VCaP (cell line): ENCODE measurements at regions not wholly inside any gene's neighbourhood (a gene's known extent, or its start where the extent isn't known, plus 50 kb on each side); places are given as distances from the start of the nearest gene placed in this dataset.

Source experiments
- H3K27ac ChIP-seq: fragments of 450-650 bp; 2 replicates; pipeline ENCODE4 v1.5.1; 2017
- TF ChIP-seq, protein P1 (sequence below): fragments of 450-650 bp; conservative IDR thresholded peaks from 2 replicates; pipeline ENCODE4 v1.5.1; 2017; ENCODE audit warnings: mild to moderate bottlenecking, moderate library complexity

GRCh38 chr14:104395276-104395675, 184.3 kb upstream of the C14orf180 start:
- TF ChIP-seq, protein P1, sequence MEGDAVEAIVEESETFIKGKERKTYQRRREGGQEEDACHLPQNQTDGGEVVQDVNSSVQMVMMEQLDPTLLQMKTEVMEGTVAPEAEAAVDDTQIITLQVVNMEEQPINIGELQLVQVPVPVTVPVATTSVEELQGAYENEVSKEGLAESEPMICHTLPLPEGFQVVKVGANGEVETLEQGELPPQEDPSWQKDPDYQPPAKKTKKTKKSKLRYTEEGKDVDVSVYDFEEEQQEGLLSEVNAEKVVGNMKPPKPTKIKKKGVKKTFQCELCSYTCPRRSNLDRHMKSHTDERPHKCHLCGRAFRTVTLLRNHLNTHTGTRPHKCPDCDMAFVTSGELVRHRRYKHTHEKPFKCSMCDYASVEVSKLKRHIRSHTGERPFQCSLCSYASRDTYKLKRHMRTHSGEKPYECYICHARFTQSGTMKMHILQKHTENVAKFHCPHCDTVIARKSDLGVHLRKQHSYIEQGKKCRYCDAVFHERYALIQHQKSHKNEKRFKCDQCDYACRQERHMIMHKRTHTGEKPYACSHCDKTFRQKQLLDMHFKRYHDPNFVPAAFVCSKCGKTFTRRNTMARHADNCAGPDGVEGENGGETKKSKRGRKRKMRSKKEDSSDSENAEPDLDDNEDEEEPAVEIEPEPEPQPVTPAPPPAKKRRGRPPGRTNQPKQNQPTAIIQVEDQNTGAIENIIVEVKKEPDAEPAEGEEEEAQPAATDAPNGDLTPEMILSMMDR = no peak
- no peak overlapping the region for H3K27ac ChIP-seq

DNA sequence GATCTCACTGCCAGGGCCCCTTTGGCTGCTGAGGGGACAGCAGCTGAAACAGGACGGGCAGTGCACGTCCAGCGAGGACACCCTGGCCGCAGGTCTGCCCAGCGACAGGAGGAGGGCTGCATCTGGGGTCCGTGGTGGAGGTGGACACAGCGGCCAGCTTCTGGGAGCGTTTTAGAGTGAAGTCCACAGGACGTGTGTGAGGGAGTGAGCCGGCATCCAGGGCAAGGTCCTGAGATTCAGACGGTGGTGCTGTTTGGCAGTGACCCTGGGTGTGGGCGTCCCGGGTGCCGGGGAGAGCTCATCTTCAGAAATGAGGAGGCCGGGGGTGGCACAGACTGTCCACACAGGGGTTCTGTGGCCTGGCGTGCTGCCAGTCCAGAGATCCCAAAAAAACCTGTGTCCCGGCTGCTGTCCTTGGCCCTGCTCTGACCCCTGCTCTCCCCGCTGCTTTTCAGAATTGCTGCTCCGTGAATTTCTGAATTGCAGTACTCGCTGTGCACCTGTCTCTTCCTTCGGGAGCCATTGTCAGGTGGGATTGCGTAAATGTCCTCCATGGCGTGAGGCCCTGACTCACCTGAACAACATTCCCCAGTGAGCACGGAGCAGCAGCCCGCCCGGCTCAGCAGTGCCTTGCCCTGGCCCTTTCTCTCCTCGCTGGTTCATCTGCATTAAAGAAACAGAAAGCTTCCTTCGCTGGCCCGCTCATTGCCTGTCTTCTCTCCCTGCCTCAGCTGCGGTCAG, 183.5 kb upstream of the C14orf180 start:
- TF ChIP-seq, protein P1 = no peak
- H3K27ac ChIP-seq = no peak overlapping the region

DNA sequence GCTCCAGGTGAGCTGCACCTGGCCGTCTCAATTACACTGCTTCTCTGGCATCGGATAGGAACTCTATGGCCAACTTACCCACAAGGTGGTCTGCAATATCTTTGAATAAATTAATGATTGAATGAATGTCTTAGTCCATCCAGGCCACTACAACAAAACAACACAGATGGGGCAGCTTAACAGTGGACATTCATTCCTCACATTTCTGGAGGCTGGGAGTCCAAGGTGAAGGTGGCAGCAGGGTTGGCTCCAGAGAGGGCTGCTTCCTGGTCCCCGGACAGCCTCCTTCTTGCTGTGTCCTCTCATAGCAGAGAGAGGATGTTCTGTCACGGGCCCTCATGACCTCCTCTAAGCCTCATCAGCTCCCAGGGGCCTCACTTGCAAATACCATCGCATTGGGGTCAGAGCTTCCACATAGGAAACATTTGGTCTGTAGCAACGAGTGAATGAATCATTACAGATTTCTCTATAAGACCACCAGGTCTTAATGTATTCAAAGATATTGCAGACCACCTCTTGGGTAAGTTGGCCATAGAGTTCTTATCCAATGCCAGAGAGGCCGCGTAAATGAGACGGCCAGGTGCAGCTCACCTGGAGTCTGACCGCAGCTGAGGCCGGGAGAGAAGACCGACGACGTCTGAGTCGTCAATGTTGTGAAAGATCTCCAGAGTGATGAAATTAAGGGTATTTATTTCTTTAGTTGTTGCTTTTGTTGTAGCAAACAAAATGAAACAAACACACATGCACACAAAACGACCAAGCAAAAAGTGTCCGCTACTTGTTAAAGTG, 182.7 kb upstream of the C14orf180 start:
- TF ChIP-seq, protein P1 = no peak
- H3K27ac ChIP-seq = no peak overlapping the region

GRCh38 chr14:104397956-104398355, 181.6 kb upstream of the C14orf180 start:
- no peak overlapping the region for H3K27ac ChIP-seq
- TF ChIP-seq, protein P1 = no peak

DNA sequence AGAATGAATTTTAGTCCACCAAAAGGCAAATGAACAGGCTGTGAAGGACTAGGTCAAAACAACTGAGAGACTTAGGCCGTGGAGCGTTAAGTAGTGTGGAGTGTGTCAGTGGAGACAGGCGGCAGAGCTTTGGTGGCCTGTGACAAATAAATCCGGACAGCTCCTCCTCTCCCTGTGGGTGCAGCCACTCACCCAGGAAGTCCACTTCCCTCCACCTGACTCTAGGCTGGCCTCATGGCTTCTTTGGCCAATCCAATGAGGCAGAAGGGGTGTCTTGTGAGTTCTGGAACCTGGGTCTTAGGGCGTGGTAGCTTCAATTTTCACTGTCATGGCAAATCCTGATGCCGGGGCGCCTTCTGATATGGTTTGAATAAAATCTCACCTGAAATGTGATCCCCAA, 180.9 kb upstream of the C14orf180 start:
- H3K27ac ChIP-seq = no peak overlapping the region

GRCh38 chr14:104399432-104400155, 180.0 kb upstream of the C14orf180 start:
- H3K27ac ChIP-seq = no peak overlapping the region
- TF ChIP-seq, protein P1 = no peak

More for the DNA sequence above, 180.9 kb upstream of the C14orf180 start:
- TF ChIP-seq, protein P1 = no peak

- TF ChIP-seq, protein P1 = no peak
- H3K27ac ChIP-seq = no peak overlapping the region
Observed at GRCh38 chr14:104400355-104400754, 179.2 kb upstream of the C14orf180 start.
